Activated CD4-positive, alpha-beta T cell treated with anti-CD3 and anti-CD28 coated beads for 1 hour (primary cell): ENCODE measurements at regions not wholly inside any gene's neighbourhood (a gene's known extent, or its start where the extent isn't known, plus 50 kb on each side); places are given as distances from the start of the nearest gene placed in this dataset.

Experiments used
- DNase-seq: peaks from one replicate; pipeline ENCODE4 v3.0.0-alpha.2; 2020

- no peak for DNase-seq
Measured at GRCh38 chr9:126556560-126557250, 57.0 kb upstream of the LMX1B start.

DNA sequence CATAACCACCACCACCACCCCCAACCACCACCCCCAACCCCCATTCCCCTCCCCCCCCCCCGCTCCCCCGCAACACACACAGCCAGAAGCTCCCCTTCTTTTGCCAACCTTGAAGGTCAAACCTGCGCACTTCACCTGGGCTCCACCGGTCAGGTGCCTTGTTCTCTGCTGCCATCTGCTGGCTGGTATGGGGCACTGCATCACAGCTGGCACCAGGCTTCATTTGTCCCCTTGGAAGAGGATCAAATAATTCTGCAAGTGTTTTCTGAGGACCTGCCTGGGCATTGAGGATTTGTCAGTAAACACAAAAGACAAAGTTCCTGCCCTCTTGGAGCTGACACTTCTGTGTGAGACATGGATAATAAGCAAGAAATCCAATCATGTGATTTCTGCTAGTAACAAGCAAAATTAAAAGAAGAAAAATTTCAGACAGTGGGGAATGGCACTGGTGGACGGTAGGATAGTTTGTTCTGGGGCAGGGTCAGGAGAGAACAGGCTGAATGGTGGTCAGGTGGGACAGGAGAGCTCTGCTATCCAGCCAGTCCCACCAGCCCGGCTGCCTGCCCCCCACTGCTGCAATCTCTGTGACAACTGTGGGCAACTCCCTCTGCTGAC, 55.6 kb upstream of the LMX1B start:
- DNase-seq = peak; percentile 50

DNA sequence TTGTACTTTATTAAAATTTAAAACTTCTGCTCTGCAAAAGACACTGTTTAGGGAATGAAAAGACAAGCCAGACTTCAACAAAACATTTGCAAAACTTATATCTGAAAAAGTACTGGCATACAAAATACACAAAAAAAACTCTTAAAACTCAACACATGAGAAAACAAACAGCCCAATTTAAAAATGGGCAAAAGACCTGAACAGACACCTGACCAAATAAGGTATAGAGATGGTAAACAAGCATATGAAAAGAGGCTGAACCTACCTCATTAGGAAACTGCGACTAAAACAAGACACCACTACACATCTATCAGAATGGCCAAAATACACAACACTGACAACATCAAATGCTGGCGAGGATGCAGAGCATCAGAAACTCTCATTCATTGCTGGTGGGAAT, 54.4 kb upstream of the LMX1B start:
- DNase-seq = no peak

DNA sequence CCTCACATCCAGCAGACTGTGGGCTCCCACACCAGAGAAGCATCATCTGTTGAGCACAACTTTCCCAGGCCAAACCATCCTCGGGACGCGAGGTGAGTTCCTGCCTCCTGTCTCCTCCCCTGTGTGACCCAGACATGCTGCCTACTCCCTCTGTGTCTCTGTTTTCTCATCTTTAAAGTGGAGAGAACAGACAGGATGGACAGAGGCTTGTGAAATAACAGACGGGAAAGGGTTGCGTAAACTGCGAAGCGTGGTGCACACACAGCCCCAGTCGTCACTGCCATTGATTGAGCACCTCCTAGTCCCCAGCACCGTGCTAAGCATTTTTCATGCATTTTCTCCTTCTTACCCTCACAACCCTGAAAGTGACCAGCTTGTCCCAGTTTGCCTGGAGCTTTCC, 52.1 kb upstream of the LMX1B start:
- DNase-seq = no peak

GRCh38 chr9:126563556-126563955, 50.2 kb upstream of the LMX1B start:
- no peak for DNase-seq
